HEK293T (cell line): ENCODE measurements at regions not wholly inside any gene's neighbourhood (a gene's known extent, or its start where the extent isn't known, plus 50 kb on each side); places are given as distances from the start of the nearest gene placed in this dataset.
"Not testable (repeated sequence)": the region's sequence is repeated elsewhere in the genome, so short reads cannot be mapped to it uniquely, and the experiment has no call there.

Source experiments
- CTCF ChIA-PET: fragments of 350-600 bp; formaldehyde crosslinking; extraction: SDS; loops from one replicate; lab custom pipeline; 2021; ENCODE audit warnings: antibody characterized with exemption, inconsistent platforms; lab: Yijun Ruan, JAX
- POLR2A ChIA-PET: fragments of 350-600 bp; formaldehyde crosslinking; extraction: SDS; loops from one replicate; lab custom pipeline; 2020; ENCODE audit warnings: antibody characterized with exemption, inconsistent platforms; lab: Yijun Ruan, JAX
- DNase-seq: peaks from one replicate; pipeline ENCODE4 v3.0.0; 2012; ENCODE audit warnings: mixed read lengths; ENCODE audit errors: extremely low spot score
- ARNT ChIP-seq: fragments of 450-650 bp; IDR thresholded peaks from 2 replicates; pipeline ENCODE4 v1.6.1; 2017; ENCODE audit warnings: mild to moderate bottlenecking
- BHLHE40 ChIP-seq: fragments of 450-650 bp; IDR thresholded peaks from 2 replicates; pipeline ENCODE4 v1.6.1; 2016; ENCODE audit warnings: mild to moderate bottlenecking, moderate library complexity, borderline replicate concordance
- CTBP1 ChIP-seq: fragments of 450-650 bp; IDR thresholded peaks from 2 replicates; pipeline ENCODE4 v1.6.1; 2016; ENCODE audit warnings: borderline replicate concordance
- ELF4 ChIP-seq: fragments of 450-650 bp; IDR thresholded peaks from 2 replicates; pipeline ENCODE4 v1.6.1; 2017; ENCODE audit warnings: antibody characterized with exemption
- FOXA1 ChIP-seq: fragments of 450-650 bp; IDR thresholded peaks from 2 replicates; pipeline ENCODE4 v1.6.1; 2016; ENCODE audit warnings: mild to moderate bottlenecking
- FOXK2 ChIP-seq: fragments of 450-650 bp; IDR thresholded peaks from 2 replicates; pipeline ENCODE4 v1.6.1; 2016; ENCODE audit warnings: mild to moderate bottlenecking
- FOXM1 ChIP-seq: fragments of 450-650 bp; IDR thresholded peaks from 2 replicates; pipeline ENCODE4 v1.6.1; 2017; ENCODE audit warnings: mild to moderate bottlenecking, borderline replicate concordance
- HDGF ChIP-seq: fragments of 450-650 bp; IDR thresholded peaks from 2 replicates; pipeline ENCODE4 v1.6.1; 2017; ENCODE audit warnings: antibody characterized with exemption, borderline replicate concordance
- L3MBTL2 ChIP-seq: fragments of 450-650 bp; conservative IDR thresholded peaks from 2 replicates; pipeline ENCODE4 v1.6.1; 2016; ENCODE audit warnings: mild to moderate bottlenecking
- LEF1 ChIP-seq: fragments of 450-650 bp; IDR thresholded peaks from 2 replicates; pipeline ENCODE4 v1.6.1; 2017; ENCODE audit warnings: mild to moderate bottlenecking, borderline replicate concordance
- NFRKB ChIP-seq: fragments of 450-650 bp; IDR thresholded peaks from 2 replicates; pipeline ENCODE4 v1.6.1; 2016; ENCODE audit warnings: mild to moderate bottlenecking, moderate library complexity
- PKNOX1 ChIP-seq: fragments of 450-650 bp; IDR thresholded peaks from 2 replicates; pipeline ENCODE4 v1.6.1; 2016
- SP1 ChIP-seq: fragments of 450-650 bp; IDR thresholded peaks from 2 replicates; pipeline ENCODE4 v1.6.1; 2017
- SUZ12 ChIP-seq: fragments of 450-650 bp; IDR thresholded peaks from 2 replicates; pipeline ENCODE4 v1.6.1; 2016; ENCODE audit warnings: mild to moderate bottlenecking
- TARDBP ChIP-seq: fragments of 450-650 bp; IDR thresholded peaks from 2 replicates; pipeline ENCODE4 v1.6.1; 2016
- ZNF384 ChIP-seq: fragments of 450-650 bp; IDR thresholded peaks from 2 replicates; pipeline ENCODE4 v1.6.1; 2016

DNA sequence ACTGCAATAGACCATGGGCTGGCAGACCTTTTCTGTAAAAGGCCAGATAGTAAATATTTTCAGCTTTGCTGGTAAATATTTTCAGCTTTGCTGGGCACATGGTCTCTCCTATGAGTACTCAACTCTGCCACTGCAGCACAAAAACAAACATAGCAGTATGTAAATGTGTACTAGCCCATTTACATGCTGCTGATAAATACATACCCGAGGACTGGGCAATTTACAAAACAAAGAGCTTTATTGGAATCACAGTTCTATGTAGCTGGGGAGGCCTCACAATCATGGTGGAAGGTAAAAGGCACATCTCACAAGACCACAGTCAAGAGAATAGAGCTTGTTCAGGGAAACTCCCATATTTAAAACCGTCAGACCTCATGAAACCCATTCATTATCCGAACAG, 793.0 kb downstream of the EDEM1 start:
- TF ChIP-seq PKNOX1, result no peak
- no peak for TF ChIP-seq CTBP1
- no peak for TF ChIP-seq FOXA1
- no peak for TF ChIP-seq FOXK2
- TF ChIP-seq HDGF, result no peak
- ChIA-PET CTCF (no interaction called here), POLR2A (no interaction called here)
- no peak for DNase-seq

DNA sequence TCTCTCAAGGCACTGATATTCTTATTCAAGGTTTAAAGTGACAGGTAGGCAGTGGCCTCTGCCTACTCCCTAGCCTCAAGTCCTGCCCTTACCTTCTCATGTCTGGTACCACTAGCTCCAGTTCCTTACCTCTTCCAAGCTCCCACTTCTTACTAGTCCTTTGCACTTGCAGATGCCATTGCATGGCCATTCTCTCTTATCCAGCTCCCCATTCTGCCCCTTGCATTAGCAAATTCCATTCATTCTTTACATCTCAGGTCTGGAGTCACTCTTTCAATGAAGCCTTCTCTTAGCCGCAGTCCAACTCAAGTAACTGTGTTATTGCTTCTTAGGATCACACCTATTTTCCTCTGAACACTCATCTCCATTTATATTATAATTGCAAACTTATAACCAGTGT, 807.1 kb downstream of the EDEM1 start:
- no peak for DNase-seq
- CTCF ChIA-PET, result no interaction called here
- POLR2A ChIA-PET, result no interaction called here
- no peak for TF ChIP-seq L3MBTL2
- no peak for TF ChIP-seq FOXA1
- TF ChIP-seq CTBP1, result no peak
- no peak for TF ChIP-seq TARDBP
- TF ChIP-seq SP1, result no peak
- TF ChIP-seq ELF4, result no peak
- TF ChIP-seq SUZ12, result no peak
- TF ChIP-seq ARNT, result no peak
- no peak for TF ChIP-seq BHLHE40

DNA sequence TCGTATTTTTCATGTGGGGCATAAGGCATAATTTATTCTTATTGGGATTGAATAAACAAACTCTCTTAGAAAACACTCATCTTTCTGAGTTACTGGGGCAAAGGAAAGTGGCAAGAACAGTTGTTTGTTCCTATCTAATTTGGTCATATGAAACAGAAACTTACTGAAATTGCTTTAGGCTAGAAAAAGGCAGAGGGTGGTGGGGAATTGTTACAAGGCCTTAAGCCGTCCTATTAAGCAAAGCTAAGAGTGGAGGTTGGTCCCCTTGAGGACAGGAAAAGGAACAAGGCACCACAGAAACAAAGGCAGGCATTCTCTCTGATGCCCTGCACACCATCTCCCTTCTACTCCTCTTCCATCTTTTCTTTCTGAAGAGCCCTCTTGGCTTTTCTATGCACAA, 830.9 kb downstream of the EDEM1 start:
- no peak for DNase-seq
- CTCF ChIA-PET, result no interaction called here
- POLR2A ChIA-PET, result no interaction called here
- TF ChIP-seq PKNOX1, result no peak
- no peak for TF ChIP-seq TARDBP
- TF ChIP-seq CTBP1, result no peak
- TF ChIP-seq FOXK2, result no peak
- TF ChIP-seq FOXM1, result no peak
- no peak for TF ChIP-seq L3MBTL2
- no peak for TF ChIP-seq SUZ12
- TF ChIP-seq FOXA1, result no peak
- TF ChIP-seq NFRKB, result no peak
- TF ChIP-seq SP1, result no peak

DNA sequence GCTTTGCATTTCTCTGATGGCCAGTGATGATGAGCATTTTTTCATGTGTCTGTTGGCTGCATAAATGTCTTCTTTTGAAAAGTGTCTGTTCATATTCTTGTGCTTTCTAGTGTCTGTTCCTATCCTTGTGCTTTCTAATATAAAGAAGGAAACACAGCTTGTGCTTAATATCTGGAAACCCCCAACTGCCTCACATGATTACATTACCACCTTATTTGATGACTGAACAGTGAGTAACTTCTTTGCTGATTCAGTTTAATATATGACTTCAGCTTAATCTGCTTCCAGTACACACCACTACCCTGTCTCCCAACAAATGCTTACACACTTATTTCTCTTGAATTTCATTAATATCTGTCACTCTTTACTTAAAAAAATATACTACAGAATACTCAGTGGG, 835.1 kb downstream of the EDEM1 start:
- CTCF ChIA-PET, result no interaction called here
- TF ChIP-seq CTBP1 (no peak), NFRKB (no peak), ELF4 (no peak), TARDBP (no peak), LEF1 (no peak), L3MBTL2 (no peak), HDGF (no peak), FOXK2 (no peak), FOXM1 (no peak), FOXA1 (no peak), ZNF384 (no peak), BHLHE40 (no peak), SP1 (no peak), PKNOX1 (no peak), SUZ12 (no peak), ARNT (no peak)
- no peak for DNase-seq
- POLR2A ChIA-PET, result no interaction called here

DNA sequence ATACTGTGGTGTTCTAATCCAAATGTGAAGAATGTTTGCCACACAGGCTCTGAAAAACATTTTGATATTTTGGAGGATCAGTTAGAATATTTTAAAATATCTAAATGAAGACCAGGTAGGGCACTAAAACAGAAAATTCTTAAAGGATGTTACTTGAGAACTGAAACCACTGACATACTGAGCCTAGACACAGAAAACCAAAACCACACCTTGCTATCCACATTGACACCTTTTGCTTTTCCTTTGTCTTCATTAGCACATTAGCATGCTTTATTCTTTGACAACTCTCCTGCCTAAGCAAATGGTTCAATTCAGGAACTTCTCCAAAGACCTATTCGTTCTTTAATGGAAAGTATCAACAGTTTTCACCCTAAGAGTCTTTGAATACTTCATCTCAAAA, 835.9 kb upstream of the GRM7 start:
- CTCF ChIA-PET, result no interaction called here

DNA sequence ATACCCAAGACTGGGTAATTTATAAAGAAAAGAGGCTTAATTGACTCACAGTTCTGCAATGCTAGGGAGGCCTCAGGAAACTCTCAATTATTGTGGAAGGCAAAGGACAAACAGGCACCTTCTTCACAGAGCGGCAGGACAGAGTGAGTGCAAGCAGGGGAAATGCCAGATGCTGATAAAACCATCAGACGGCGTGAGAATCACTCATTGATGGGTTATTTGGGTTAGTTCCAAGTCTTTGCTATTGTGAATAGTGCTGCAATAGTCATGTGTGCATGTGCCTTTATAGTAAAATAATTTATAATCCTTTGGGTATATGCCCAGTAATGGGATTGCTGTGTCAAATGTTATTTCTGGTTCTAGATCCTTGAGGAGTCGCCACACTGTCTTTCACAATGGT, 830.3 kb upstream of the GRM7 start:
- POLR2A ChIA-PET, CTCF ChIA-PET, DNase-seq: not testable (repeated sequence)

More for the DNA sequence above, 835.9 kb upstream of the GRM7 start:
- POLR2A ChIA-PET, result no interaction called here
- no peak for DNase-seq
- no peak for TF ChIP-seq SP1
- TF ChIP-seq FOXM1, result no peak
- TF ChIP-seq TARDBP, result no peak
- TF ChIP-seq SUZ12, result no peak
- no peak for TF ChIP-seq NFRKB
- no peak for TF ChIP-seq L3MBTL2
- no peak for TF ChIP-seq BHLHE40
- no peak for TF ChIP-seq LEF1
- TF ChIP-seq FOXK2, result no peak
- TF ChIP-seq HDGF, result no peak
- no peak for TF ChIP-seq ELF4
- TF ChIP-seq ARNT, result no peak

DNA sequence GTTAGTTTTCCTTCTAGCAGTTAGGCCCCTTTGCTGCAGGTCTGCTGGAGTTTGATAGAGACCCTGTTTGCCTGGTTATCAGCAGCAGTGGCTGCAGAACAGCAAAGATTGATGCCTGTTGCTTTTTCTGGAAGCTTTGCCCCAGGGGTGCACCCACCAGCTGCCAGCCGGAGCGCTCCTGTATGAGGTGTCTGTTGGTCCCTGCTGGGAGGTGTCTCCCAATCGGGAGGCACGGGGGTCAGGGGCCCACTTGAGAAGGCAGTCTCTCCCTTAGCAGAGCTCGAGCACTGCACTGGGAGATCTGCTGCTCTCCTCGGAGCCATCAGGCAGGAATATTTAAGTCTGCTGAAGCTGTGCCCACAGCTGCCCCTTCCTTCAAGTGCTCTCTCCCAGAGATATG, 825.3 kb upstream of the GRM7 start:
- DNase-seq, result no peak
- TF ChIP-seq LEF1 (no peak), NFRKB (no peak), ZNF384 (no peak), FOXM1 (no peak), TARDBP (no peak), ELF4 (no peak), FOXK2 (no peak), FOXA1 (no peak), SUZ12 (no peak)
- ChIA-PET POLR2A (no interaction called here), CTCF (no interaction called here)
